Ovary (tissue), 7 donors: ENCODE measurements at regions not wholly inside any gene's neighbourhood (a gene's known extent, or its start where the extent isn't known, plus 50 kb on each side); places are given as distances from the start of the nearest gene placed in this dataset.

Experiments used
- DNase-seq, 5 donors: peaks; one replicate each; pipeline ENCODE4 v3.0.0-alpha.2; 2019 to 2020
- H3K27ac ChIP-seq, 2 donors: fragments of 200-600 bp; one replicate each; pipeline versions ENCODE4 v1.5.1 to v1.8.0; 2019 to 2022
- H3K27me3 ChIP-seq: fragments of 200-600 bp; one replicate; pipeline ENCODE4 v1.8.0; 2022
- H3K36me3 ChIP-seq: fragments of 200-600 bp; sonication (generic); one replicate; pipeline ENCODE4 v1.5.1; 2019
- H3K4me1 ChIP-seq: one replicate; pipeline ENCODE4 v1.8.1; 2013; ENCODE audit warnings: mild to moderate bottlenecking, moderate library complexity; ENCODE audit not compliant: insufficient read depth
- H3K4me3 ChIP-seq: fragments of 200-600 bp; sonication (generic); one replicate; pipeline ENCODE4 v1.5.1; 2017
- H3K9me3 ChIP-seq, 2 donors: fragments of 200-600 bp in 1 of 2; sonication (generic) in 1 of 2; one replicate each; pipeline versions ENCODE4 v1.5.1 to v1.8.1; 2013 to 2019; ENCODE audit warnings: mild to moderate bottlenecking in 1 of 2, moderate library complexity in 1 of 2
- CTCF ChIP-seq, 3 donors: fragments of 450-650 bp in 2 of 3; fragments of 200-600 bp in 1 of 3; IDR thresholded peaks; one replicate each; pipeline versions ENCODE4 v1.5.1 to v1.8.0; 2016 to 2022; ENCODE audit warnings: antibody characterized with exemption in 3 of 3, mild to moderate bottlenecking in 1 of 3
- EP300 ChIP-seq: sonication (generic); formaldehyde crosslinking; IDR thresholded peaks from one replicate; pipeline ENCODE4 v1.6.1; 2017; ENCODE audit warnings: antibody characterized with exemption
- POLR2A ChIP-seq: fragments of 450-650 bp; IDR thresholded peaks from one replicate; pipeline ENCODE4 v1.6.1; 2017; ENCODE audit warnings: antibody characterized with exemption, mild to moderate bottlenecking, moderate library complexity
- WGBS, 3 donors: extraction: QIAGEN DNeasy Blood & Tissue Kit in 1 of 3; methylation state at CpG; one replicate each; pipeline versions ENCODE4 v1.1.5 to v1.1.7; 2013 to 2017; 5-methylcytosine and 5-hydroxymethylcytosine counted together
- intact Hi-C, 4 donors: fragments of 100-400 bp; cut with DNase I; formaldehyde crosslinking; loops; one replicate each; pipeline versions ENCODE4 v1.11.0 to v1.15.1; 2022 to 2023
- donor health status: DM: no; HTN: no; CAD: no; lungs with moderate emphysema.
- donor health status: DM: no; HTN: no; CAD: no.
- donor health status: Bipolar disorder and iron deficiency.
- donor health status: DM: no; HTN: no; CAD: no.
- donor health status: DM: yes; HTN: yes; CAD: no.

- H3K36me3 ChIP-seq, result no peaks in the 10 kb centered on the region
- DNase-seq, result no peak
- no peaks in the 10 kb centered on the region for H3K4me1 ChIP-seq
- WGBS, 3 donors, result 86 to 89% (median 88%) methylated on average over 5 of the region's 5 CpGs
- intact Hi-C loops, result no loop called here
- no peaks in the 10 kb centered on the region for H3K9me3 ChIP-seq
- no peak overlapping the region for H3K27ac ChIP-seq
- no peaks in the 10 kb centered on the region for H3K27me3 ChIP-seq
- H3K4me3 ChIP-seq, result no peak overlapping the region
- TF ChIP-seq EP300, result no peak
- TF ChIP-seq POLR2A, result no peak
- no peak for TF ChIP-seq CTCF (IDR thresholded peaks at IDR 0.05)
These were observed 125.1 kb upstream of the CDH19 start for GRCh38 chr18:66728951-66729350.

- Histone ChIP-seq H3K9me3 (no peaks in the 10 kb centered on the region), H3K27ac (no peak overlapping the region), H3K36me3 (no peaks in the 10 kb centered on the region), H3K27me3 (no peaks in the 10 kb centered on the region), H3K4me1 (no peaks in the 10 kb centered on the region), H3K4me3 (no peak overlapping the region)
- WGBS, 3 donors, result 88 to 95% (median 89%) methylated on average over 1 of the region's 1 CpG
- no peak for DNase-seq
- intact Hi-C loops, result no loop called here
- no peak for TF ChIP-seq EP300
These were observed 124.1 kb upstream of the CDH19 start for GRCh38 chr18:66727991-66728390.

GRCh38 chr18:66724664-66725356 lies 120.9 kb upstream of the CDH19 start:
- intact Hi-C loops, result no loop called here
- no peaks in the 10 kb centered on the region for H3K9me3 ChIP-seq
- H3K27ac ChIP-seq, result no peak overlapping the region
- no peaks in the 10 kb centered on the region for H3K4me1 ChIP-seq
- TF ChIP-seq CTCF (IDR thresholded peaks at IDR 0.05), result no peak
- TF ChIP-seq EP300, result no peak
- TF ChIP-seq POLR2A, result no peak
- DNase-seq, result no peak
- no peaks in the 10 kb centered on the region for H3K27me3 ChIP-seq
- H3K36me3 ChIP-seq, result no peaks in the 10 kb centered on the region
- WGBS, 3 donors, result 38 to 48% (median 42%) methylated on average over 5 of the region's 5 CpGs
- H3K4me3 ChIP-seq, result no peak overlapping the region

- H3K4me1 ChIP-seq, result no peaks in the 10 kb centered on the region
- H3K27me3 ChIP-seq, result no peaks in the 10 kb centered on the region
- H3K27ac ChIP-seq, result no peak overlapping the region
- TF ChIP-seq POLR2A, result no peak
- no peak for TF ChIP-seq EP300
- no peak for TF ChIP-seq CTCF (IDR thresholded peaks at IDR 0.05)
- no peaks in the 10 kb centered on the region for H3K36me3 ChIP-seq
- 57 to 71% (median 59%) methylated on average over 5 of the region's 5 CpGs for WGBS, 3 donors
- H3K9me3 ChIP-seq, result no peaks in the 10 kb centered on the region
- H3K4me3 ChIP-seq, result no peak overlapping the region
- intact Hi-C loops, result no loop called here
- no peak for DNase-seq
These were observed 118.8 kb upstream of the CDH19 start for GRCh38 chr18:66722671-66723070.

- Histone ChIP-seq H3K36me3 (no peaks in the 10 kb centered on the region), H3K27ac (no peak overlapping the region), H3K9me3 (no peaks in the 10 kb centered on the region), H3K4me3 (no peak overlapping the region), H3K27me3 (no peaks in the 10 kb centered on the region), H3K4me1 (no peaks in the 10 kb centered on the region)
- TF ChIP-seq POLR2A (no peak), EP300 (no peak), CTCF (IDR thresholded peaks at IDR 0.05) (no peak)
- 60 to 70% (median 69%) methylated on average over 1 of the region's 1 CpG for WGBS, 3 donors
- intact Hi-C loops, result no loop called here
- DNase-seq, result no peak
These were observed 104.8 kb upstream of the CDH19 start for GRCh38 chr18:66708646-66709045.
